Astrocyte (in vitro differentiated cells and primary cell): ENCODE measurements at regions not wholly inside any gene's neighbourhood (a gene's known extent, or its start where the extent isn't known, plus 50 kb on each side); places are given as distances from the start of the nearest gene placed in this dataset.

Experiments
- EZH2 ChIP-seq: IDR thresholded peaks from 2 replicates; pipeline ENCODE4 v1.6.1; 2012; ENCODE audit warnings: mild to moderate bottlenecking, low read length, inconsistent platforms; ENCODE audit not compliant: insufficient read depth
- TF ChIP-seq, protein P1 (sequence below): IDR thresholded peaks from 2 replicates; pipeline ENCODE4 v1.5.1; 2011; ENCODE audit warnings: low read depth, mild to moderate bottlenecking, inconsistent platforms, low read length, moderate library complexity; ENCODE audit not compliant: insufficient read depth

GRCh38 chr2:234733093-234733489, 218.7 kb upstream of the SH3BP4 start:
- TF ChIP-seq, protein P1, sequence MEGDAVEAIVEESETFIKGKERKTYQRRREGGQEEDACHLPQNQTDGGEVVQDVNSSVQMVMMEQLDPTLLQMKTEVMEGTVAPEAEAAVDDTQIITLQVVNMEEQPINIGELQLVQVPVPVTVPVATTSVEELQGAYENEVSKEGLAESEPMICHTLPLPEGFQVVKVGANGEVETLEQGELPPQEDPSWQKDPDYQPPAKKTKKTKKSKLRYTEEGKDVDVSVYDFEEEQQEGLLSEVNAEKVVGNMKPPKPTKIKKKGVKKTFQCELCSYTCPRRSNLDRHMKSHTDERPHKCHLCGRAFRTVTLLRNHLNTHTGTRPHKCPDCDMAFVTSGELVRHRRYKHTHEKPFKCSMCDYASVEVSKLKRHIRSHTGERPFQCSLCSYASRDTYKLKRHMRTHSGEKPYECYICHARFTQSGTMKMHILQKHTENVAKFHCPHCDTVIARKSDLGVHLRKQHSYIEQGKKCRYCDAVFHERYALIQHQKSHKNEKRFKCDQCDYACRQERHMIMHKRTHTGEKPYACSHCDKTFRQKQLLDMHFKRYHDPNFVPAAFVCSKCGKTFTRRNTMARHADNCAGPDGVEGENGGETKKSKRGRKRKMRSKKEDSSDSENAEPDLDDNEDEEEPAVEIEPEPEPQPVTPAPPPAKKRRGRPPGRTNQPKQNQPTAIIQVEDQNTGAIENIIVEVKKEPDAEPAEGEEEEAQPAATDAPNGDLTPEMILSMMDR: no peak
- no peak for TF ChIP-seq EZH2
